Right atrium auricular region (tissue), 2 donors: ENCODE measurements at regions not wholly inside any gene's neighbourhood (a gene's known extent, or its start where the extent isn't known, plus 50 kb on each side); places are given as distances from the start of the nearest gene placed in this dataset.

Experiments
- DNase-seq: peaks from one replicate; pipeline ENCODE4 v3.0.0-alpha.2; 2019; ENCODE audit warnings: low spot score
- H3K27ac ChIP-seq, 2 donors: fragments of 200-600 bp; sonication (generic); 1 replicate in 1 of 2; 2 replicates in 1 of 2; pipeline ENCODE4 v1.5.1; 2016 to 2019
- H3K27me3 ChIP-seq, 2 donors: fragments of 200-600 bp; sonication (generic); one replicate each; pipeline versions ENCODE4 v1.5.1 to v1.6.0; 2017 to 2019
- H3K36me3 ChIP-seq: fragments of 200-600 bp; sonication (generic); one replicate; pipeline ENCODE4 v1.5.1; 2016
- H3K4me1 ChIP-seq, 2 donors: fragments of 200-600 bp; sonication (generic); one replicate each; pipeline versions ENCODE4 v1.5.1 to v1.6.0; 2017 to 2019
- H3K4me3 ChIP-seq, 2 donors: fragments of 200-600 bp; sonication (generic); 1 replicate in 1 of 2; 2 replicates in 1 of 2; pipeline ENCODE4 v1.5.1; 2017 to 2019; ENCODE audit warnings: mild to moderate bottlenecking in 1 of 2, moderate library complexity in 1 of 2
- H3K9me3 ChIP-seq, 2 donors: fragments of 200-600 bp; sonication (generic); one replicate each; pipeline ENCODE4 v1.5.1; 2019
- CTCF ChIP-seq, 2 donors: fragments of 200-600 bp; sonication (generic); IDR thresholded peaks; one replicate each; pipeline ENCODE4 v1.5.1; 2019; ENCODE audit warnings: antibody characterized with exemption in 2 of 2

DNA sequence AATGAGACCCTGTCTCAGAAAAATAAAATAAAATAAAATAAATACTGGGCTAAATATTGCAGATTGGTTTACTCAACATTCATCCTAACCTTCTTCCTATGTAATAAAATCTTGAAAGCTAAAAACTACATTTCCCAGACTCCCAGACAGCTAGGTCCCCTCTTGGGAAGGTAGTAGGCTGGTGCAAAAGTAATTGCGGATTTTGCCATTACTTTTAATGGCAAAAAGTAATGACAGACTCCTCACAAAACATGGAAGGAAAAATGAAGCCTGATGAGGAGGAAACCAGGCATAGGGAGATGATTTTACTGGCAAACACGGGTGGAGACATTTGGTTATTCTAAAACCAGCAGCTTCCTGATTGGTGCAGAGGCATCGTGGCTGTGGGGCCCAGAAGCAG is 70.6 kb upstream of the E2F3 start:
- Histone ChIP-seq H3K4me3 (no peak overlapping the region), H3K27ac (peak overlapping the region in 1 of 2 donors; percentile 49), H3K4me1 (peaks cover 0 to 5% of the 10 kb centered on the region in 2 donors), H3K36me3 (no peaks in the 10 kb centered on the region), H3K9me3 (no peaks in the 10 kb centered on the region), H3K27me3 (no peaks in the 10 kb centered on the region)
- no peak for TF ChIP-seq CTCF (IDR thresholded peaks at IDR 0.05)
- DNase-seq: no peak

- TF ChIP-seq CTCF (IDR thresholded peaks at IDR 0.05): no peak
- Histone ChIP-seq H3K4me3 (no peak overlapping the region), H3K27ac (peak overlapping the region in 1 of 2 donors; percentile 49), H3K9me3 (no peaks in the 10 kb centered on the region), H3K4me1 (peaks cover 0 to 5% of the 10 kb centered on the region in 2 donors), H3K27me3 (no peaks in the 10 kb centered on the region), H3K36me3 (no peaks in the 10 kb centered on the region)
- DNase-seq: no peak
Measured at GRCh38 chr6:20331625-20332024, 70.1 kb upstream of the E2F3 start.

GRCh38 chr6:20332441-20333006 is 69.2 kb upstream of the E2F3 start:
- Histone ChIP-seq H3K36me3 (no peaks in the 10 kb centered on the region), H3K27me3 (no peaks in the 10 kb centered on the region), H3K4me1 (peaks cover 0 to 5% of the 10 kb centered on the region in 2 donors), H3K27ac (peak overlapping the region in 1 of 2 donors; percentile 77), H3K4me3 (no peak overlapping the region), H3K9me3 (no peaks in the 10 kb centered on the region)
- DNase-seq: no peak
- no peak for TF ChIP-seq CTCF (IDR thresholded peaks at IDR 0.05)

DNA sequence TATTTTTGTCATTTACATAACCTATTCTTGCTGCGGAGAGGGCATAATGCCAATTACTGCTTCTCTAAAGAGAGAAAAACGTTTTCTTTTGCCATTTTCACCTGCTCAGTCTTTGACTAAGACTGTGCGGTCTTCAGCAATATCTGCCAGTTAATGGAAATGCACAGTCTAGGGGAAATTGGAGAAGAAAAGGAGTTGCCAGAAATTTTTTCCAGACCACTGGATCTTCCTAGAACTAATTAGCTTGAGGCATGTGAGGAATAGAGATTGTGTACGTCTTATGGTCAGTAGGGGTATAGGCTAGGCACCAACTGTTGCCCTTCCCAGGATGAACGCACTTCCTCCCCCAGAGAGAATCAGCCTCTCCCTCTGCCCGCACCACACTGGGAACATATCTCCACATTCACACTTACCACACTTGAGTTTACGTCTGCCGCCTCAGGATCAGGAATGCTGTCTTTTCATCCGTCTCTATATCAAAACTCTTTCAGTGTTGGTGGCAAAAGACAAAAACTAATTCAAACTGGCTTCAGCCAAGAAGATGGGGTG is 67.9 kb upstream of the E2F3 start:
- peak overlapping the region; percentile 21 to 77 for H3K27ac ChIP-seq
- H3K36me3 ChIP-seq: no peaks in the 10 kb centered on the region
- DNase-seq: no peak
- H3K4me3 ChIP-seq: peak overlapping the region; percentile 21 to 28
- H3K4me1 ChIP-seq: peaks cover 0 to 5% of the 10 kb centered on the region in 2 donors
- H3K27me3 ChIP-seq: no peaks in the 10 kb centered on the region
- TF ChIP-seq CTCF (IDR thresholded peaks at IDR 0.05): no peak
- no peaks in the 10 kb centered on the region for H3K9me3 ChIP-seq

DNA sequence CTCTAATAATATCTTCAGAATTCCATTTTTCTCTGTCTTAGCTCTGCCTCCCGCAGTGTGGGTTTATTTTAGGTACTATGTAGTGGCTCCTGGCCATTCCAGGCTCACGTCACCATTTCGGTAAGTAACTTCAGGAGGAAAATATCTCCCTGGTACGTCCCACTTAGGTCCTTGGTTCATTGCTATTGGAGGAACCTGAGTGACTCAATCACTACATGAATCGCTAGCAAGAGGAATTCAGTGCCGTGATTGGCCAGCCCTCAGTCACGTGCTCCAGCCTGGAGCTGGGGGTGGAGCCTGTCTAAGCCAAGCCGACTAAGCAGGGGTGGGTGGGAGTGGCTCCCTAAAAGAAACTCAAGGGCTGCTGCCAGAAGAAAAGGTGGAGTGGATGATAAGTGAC is 67.3 kb upstream of the E2F3 start:
- no peaks in the 10 kb centered on the region for H3K9me3 ChIP-seq
- H3K4me3 ChIP-seq: peak overlapping the region; percentile 21 to 28
- peak; percentile 69 for DNase-seq
- no peaks in the 10 kb centered on the region for H3K36me3 ChIP-seq
- TF ChIP-seq CTCF (IDR thresholded peaks at IDR 0.05): no peak
- H3K27me3 ChIP-seq: no peaks in the 10 kb centered on the region
- peak overlapping the region; percentile 21 to 77 for H3K27ac ChIP-seq
- H3K4me1 ChIP-seq: peaks cover 0 to 5% of the 10 kb centered on the region in 2 donors

DNA sequence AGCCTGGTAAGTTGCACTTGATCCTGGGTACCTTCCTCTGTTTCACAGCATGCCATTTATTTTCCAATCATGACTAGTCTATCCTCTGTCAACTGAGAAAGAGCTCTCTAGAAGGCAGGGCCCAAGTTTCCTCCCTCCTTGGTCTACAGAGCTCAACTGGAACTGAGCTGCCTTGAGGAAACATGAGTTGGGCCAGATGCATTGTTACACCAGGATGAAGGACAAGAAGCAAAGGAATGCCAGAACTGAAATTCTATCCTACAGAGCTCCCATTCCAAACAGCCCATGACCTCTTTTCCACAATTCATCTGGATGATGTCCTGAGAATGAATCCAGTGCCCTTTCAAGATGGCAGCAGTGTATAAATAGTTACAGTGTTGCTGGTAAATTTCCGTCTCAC is 66.7 kb upstream of the E2F3 start:
- no peaks in the 10 kb centered on the region for H3K9me3 ChIP-seq
- TF ChIP-seq CTCF (IDR thresholded peaks at IDR 0.05): no peak
- peak overlapping the region in 1 of 2 donors; percentile 77 for H3K27ac ChIP-seq

More for the DNA sequence above, 66.7 kb upstream of the E2F3 start:
- Histone ChIP-seq H3K27me3 (no peaks in the 10 kb centered on the region), H3K4me1 (peaks cover 0 to 5% of the 10 kb centered on the region in 2 donors), H3K36me3 (no peaks in the 10 kb centered on the region), H3K4me3 (no peak overlapping the region)
- no peak for DNase-seq
